NCI-H128 (cell line): ENCODE measurements at regions not wholly inside any gene's neighbourhood (a gene's known extent, or its start where the extent isn't known, plus 50 kb on each side); places are given as distances from the start of the nearest gene placed in this dataset.
"Not testable (repeated sequence)": the region's sequence is repeated elsewhere in the genome, so short reads cannot be mapped to it uniquely, and the experiment has no call there.

Source experiments
- DNase-seq: peaks from one replicate; lab custom pipeline; 2025; ENCODE audit not compliant: unreplicated experiment; lab: John Stamatoyannopoulos, UW

DNA sequence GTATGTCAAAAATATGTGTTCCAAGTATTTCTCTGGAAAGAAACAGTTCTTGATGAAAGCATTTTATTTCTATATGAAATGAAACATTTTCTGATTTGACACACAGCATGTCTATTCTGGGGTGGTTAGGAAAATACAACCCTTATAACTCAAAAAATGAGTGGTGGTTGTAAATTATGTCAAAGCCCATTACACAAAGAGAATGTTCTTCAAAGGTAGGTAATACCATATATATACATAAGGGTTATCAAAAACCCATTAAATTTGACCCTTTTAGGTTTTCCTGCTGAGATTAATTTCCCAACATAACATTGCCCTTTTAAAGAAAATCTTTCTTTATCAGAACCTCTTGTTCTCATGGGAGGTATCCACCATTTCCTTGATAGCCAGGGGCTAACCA lies 420.5 kb upstream of the TECRL start:
- DNase-seq: no peak

- DNase-seq: no peak
Observed at GRCh38 chr4:64824591-64824990, 415.3 kb upstream of the TECRL start.

GRCh38 chr4:64822405-64822804 lies 413.2 kb upstream of the TECRL start:
- no peak for DNase-seq

DNA sequence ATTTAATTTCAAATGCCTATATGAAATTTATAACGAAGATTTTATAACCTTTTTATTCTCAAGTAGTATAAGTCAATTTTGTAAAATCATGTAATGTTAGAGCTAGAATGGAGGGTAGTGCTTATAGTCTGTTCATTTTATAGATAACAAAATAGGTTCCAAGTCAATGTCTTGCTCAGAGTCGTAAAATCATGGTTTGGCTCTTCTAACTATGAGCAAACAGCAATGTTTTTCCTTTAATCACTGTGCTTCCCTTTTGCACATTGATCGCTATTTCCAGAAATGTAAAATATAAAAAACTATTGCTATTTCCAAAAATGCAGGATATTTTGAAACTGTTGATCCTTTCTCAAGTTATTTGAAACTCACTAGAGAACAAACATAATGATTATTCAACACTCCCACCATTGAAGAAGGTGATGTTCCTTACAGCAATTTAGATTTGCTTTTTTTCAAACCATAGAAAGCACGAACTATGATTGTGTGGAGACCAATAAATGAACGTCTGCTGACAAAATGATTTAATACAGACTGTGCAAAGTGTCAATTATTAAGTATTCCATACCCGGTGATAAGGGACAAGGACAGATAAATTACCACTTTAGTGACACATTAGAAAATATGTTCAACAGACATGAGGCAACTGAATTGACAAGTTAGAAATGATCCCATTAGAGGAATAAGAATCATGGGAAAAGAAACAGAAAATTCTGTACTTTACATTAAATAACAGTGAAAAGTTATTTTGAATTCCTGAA lies 412.1 kb upstream of the TECRL start:
- DNase-seq: no peak

- no peak for DNase-seq
Observed at GRCh38 chr4:64814616-64815015, 405.4 kb upstream of the TECRL start.

DNA sequence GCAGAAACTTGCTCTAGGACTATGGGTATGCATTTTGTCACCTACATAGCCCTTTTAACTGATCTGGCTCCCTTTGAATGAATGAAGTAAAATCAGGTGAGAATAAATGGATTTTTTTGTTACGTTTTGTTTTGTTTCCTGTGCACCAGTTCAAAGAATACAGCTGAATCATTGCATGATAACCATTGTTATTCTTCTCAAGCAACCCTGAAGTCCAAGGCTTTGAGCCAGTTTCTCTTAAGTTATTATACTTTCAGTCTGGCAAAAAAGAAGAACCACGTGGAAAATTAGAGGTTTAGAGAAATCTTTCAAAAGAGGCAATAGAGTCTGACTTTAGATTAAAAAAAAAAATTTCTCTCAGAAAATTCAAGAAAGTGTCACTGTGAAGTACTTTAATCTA lies 398.6 kb upstream of the TECRL start:
- no peak for DNase-seq

DNA sequence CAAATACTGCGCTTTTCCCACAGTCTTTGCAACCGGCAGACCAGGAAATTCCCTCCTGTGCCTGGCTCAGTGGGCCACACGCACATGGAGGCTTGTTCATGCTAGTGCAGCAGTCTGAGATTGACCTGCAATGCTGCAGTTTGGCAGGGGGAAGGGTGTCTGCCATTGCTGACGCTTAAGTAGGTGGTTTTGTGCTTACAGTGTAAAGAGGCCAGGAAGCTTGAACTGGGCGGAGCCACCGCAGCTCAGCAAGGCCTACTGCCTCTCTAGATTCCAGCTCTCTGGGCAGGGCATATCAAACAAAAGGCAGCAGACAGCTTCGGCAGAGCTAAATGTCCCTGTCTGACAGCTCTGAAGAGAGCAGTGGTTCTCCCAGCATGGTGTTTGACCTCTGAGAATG lies 390.5 kb upstream of the TECRL start:
- DNase-seq: no peak

GRCh38 chr4:64798828-64799227 lies 389.6 kb upstream of the TECRL start:
- not testable (repeated sequence) for DNase-seq

- no peak for DNase-seq
Observed at GRCh38 chr4:64796581-64796980, 387.3 kb upstream of the TECRL start.

GRCh38 chr4:64784125-64784524 lies 374.9 kb upstream of the TECRL start:
- no peak for DNase-seq

- no peak for DNase-seq
Observed at GRCh38 chr4:64781737-64782326, 372.6 kb upstream of the TECRL start.

- DNase-seq: no peak
Observed at GRCh38 chr4:64780664-64781063, 371.4 kb upstream of the TECRL start.

DNA sequence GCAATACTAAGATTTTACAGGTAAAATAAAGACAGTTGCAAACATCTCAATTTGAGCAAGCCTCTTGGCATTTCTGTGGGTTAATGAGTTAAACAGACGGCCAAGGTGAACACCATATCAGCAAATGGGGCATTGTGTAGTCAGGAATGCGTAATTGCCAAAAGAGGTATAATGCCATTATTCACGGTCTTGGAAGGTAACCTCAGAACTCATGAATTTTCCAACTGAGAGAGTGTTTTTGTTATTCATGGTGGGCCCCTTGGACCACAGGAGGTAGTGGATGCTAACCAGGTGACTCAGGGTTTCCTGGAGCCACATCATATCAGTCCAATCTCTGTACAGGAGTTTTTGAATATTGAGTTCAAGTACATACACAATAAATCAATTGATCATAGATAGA lies 368.0 kb upstream of the TECRL start:
- DNase-seq: no peak

GRCh38 chr4:64776820-64777219 lies 367.6 kb upstream of the TECRL start:
- DNase-seq: no peak

DNA sequence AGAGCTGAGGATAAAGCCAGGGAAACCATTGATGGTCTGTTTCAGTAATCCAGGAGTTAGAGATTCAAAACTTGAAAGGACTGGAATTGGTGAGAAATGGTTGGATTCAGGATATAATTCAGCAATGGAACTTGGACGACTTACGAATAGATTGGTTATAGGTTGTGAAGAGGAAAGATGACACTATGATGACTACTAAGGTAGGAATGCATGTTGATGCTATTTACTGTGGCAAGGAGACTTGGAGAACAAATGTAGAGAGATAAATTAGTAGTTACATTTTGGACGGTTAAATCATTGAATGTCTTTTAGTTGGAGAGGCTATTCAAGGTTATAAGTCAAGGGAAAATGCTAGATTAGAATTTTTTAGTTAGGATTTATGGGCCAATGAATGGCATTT lies 365.4 kb upstream of the TECRL start:
- DNase-seq: no peak

DNA sequence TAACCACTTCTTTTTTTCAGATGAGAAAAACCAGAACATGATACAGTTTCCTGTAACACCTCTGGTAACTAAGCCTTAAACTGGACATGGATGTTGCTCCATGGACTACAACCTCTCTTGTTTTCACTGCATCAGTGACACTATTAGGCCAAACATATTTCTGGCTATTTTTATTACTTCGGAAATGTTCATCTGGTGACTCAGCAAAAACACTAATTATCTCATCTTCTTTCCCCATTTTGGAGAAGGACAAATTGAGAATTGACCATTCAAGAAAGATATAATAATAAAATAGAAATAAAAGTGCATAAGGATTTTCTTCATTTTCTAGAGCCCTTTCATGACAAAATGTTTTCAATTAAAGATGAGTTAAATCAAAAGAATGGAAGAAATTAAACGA lies 361.9 kb upstream of the TECRL start:
- DNase-seq: no peak

DNA sequence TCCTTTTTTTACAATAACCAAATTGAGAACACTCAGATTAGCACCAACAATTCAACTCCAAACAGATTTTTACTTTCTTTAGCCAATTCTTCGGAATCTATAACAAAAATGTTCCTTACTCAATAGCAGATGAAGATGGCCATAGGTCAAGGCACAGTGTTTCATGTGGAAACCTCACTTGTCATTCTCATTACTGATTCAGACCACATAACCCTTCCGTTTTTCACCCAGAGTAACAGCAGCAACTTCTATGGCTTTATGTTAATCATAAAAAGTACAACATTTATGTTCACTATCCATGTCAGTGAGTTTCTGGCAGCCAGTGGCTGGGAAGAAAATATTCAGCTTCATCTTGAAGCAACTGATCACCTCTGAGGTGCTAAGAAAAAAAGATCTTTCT lies 358.3 kb upstream of the TECRL start:
- no peak for DNase-seq

DNA sequence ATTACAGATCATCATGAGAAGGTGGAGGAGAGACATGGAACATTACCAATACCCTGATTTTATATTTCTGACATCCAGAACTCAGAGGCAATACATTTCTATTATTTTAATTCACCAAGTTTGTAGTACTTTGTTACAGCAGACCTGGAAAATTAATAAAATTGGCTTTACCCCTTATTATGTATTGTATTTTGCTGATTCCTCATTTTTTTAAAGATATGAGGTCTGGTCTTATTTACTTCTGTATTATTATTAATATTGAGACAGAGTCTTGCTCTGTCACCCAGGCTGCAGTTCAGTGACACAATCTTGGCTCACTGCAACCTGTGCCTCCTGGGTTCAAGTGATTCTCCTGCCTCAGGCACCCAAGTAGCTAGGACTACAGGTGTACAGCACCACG lies 357.3 kb upstream of the TECRL start:
- DNase-seq: no peak

DNA sequence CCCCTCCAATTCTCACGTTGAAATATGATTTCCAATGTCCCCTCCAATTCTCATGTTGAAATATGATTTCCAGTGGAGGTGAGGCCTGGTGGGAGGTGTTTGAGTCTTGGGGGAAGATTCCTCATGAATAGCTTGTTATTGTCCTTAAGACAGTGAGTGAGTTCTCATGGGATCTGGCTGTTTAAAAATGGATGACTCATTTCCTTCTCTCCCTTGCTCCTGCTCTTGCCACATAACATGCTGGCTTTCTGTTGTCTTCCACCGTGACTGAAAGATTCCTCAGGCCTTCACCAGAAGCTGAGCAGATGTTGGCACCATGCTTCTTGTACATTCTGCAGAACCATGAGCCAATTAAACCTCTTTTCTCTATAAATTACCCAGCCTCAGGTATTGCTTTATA lies 346.8 kb upstream of the TECRL start:
- no peak for DNase-seq

- no peak for DNase-seq
Observed at GRCh38 chr4:64747919-64748715, 338.9 kb upstream of the TECRL start.

- no peak for DNase-seq
Observed at GRCh38 chr4:64738240-64738639, 329.0 kb upstream of the TECRL start.

DNA sequence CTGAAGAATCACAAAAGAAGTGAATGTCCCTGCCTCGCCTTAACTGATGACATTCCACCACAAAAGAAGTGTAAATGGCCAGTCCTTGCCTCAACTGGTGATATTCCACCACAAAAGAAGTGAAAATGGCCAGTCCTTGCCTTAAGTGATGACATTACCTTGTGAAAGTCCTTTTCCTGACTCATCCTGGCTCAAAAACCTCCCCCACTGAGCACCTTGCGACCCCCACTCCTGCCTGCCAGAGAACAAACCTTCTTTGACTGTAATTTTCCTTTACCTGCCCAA lies 328.5 kb upstream of the TECRL start:
- not testable (repeated sequence) for DNase-seq
